HG03521 (cell line): ENCODE measurements at regions not wholly inside any gene's neighbourhood (a gene's known extent, or its start where the extent isn't known, plus 50 kb on each side); places are given as distances from the start of the nearest gene placed in this dataset.
"Not testable (repeated sequence)": the region's sequence is repeated elsewhere in the genome, so short reads cannot be mapped to it uniquely, and the experiment has no call there.

Experiments
- ATAC-seq: cut with Tn5 transposase; IDR thresholded peaks from one replicate; pipeline ENCODE4 v1.9.1; 2021; ENCODE audit warnings: mild to moderate bottlenecking, moderate library complexity; ENCODE audit not compliant: unreplicated experiment

- ATAC-seq = no peak
These were observed 832.4 kb downstream of the DNAJB9 start for GRCh38 chr7:109402107-109402506.

GRCh38 chr7:109407756-109408155 lies 838.1 kb downstream of the DNAJB9 start:
- ATAC-seq = no peak

- no peak for ATAC-seq
These were observed 868.3 kb downstream of the DNAJB9 start for GRCh38 chr7:109437957-109438356.

GRCh38 chr7:109449760-109450159 lies 880.1 kb downstream of the DNAJB9 start:
- no peak for ATAC-seq

GRCh38 chr7:109456116-109456515 lies 886.4 kb downstream of the DNAJB9 start:
- no peak for ATAC-seq

GRCh38 chr7:109460296-109460695 lies 890.6 kb downstream of the DNAJB9 start:
- ATAC-seq = no peak

- ATAC-seq = no peak
These were observed 892.5 kb downstream of the DNAJB9 start for GRCh38 chr7:109462171-109462570.

- ATAC-seq = not testable (repeated sequence)
These were observed 898.1 kb downstream of the DNAJB9 start for GRCh38 chr7:109467729-109468128.

- ATAC-seq = no peak
These were observed 903.5 kb downstream of the DNAJB9 start for GRCh38 chr7:109473172-109473571.

- no peak for ATAC-seq
These were observed 906.7 kb downstream of the DNAJB9 start for GRCh38 chr7:109476409-109476808.

- ATAC-seq = no peak
These were observed 909.7 kb downstream of the DNAJB9 start for GRCh38 chr7:109479388-109479787.

- not testable (repeated sequence) for ATAC-seq
These were observed 920.9 kb downstream of the DNAJB9 start for GRCh38 chr7:109490607-109491006.

GRCh38 chr7:109497053-109497452 lies 927.4 kb downstream of the DNAJB9 start:
- no peak for ATAC-seq

GRCh38 chr7:109498131-109498530 lies 928.5 kb downstream of the DNAJB9 start:
- no peak for ATAC-seq

GRCh38 chr7:109503421-109503820 lies 933.7 kb downstream of the DNAJB9 start:
- ATAC-seq = no peak

- no peak for ATAC-seq
These were observed 952.9 kb downstream of the DNAJB9 start for GRCh38 chr7:109522585-109522984.

- ATAC-seq = no peak
These were observed 958.2 kb downstream of the DNAJB9 start for GRCh38 chr7:109527833-109528232.

- ATAC-seq = no peak
These were observed 960.0 kb downstream of the DNAJB9 start for GRCh38 chr7:109529712-109530111.

- ATAC-seq = no peak
These were observed 962.8 kb downstream of the DNAJB9 start for GRCh38 chr7:109532262-109532992.

- no peak for ATAC-seq
These were observed 976.0 kb downstream of the DNAJB9 start for GRCh38 chr7:109545686-109546085.

GRCh38 chr7:109549471-109550193 lies 980.0 kb downstream of the DNAJB9 start:
- ATAC-seq = no peak

GRCh38 chr7:109552017-109552416 lies 982.3 kb downstream of the DNAJB9 start:
- ATAC-seq = no peak
